ENCODE measurements at regions not wholly inside any gene's neighbourhood (a gene's known extent, or its start where the extent isn't known, plus 50 kb on each side); places are given as distances from the start of the nearest gene placed in this dataset.
A peak's percentile ranks its signal among the peaks of the same experiment; 100 is the strongest.

DNA sequence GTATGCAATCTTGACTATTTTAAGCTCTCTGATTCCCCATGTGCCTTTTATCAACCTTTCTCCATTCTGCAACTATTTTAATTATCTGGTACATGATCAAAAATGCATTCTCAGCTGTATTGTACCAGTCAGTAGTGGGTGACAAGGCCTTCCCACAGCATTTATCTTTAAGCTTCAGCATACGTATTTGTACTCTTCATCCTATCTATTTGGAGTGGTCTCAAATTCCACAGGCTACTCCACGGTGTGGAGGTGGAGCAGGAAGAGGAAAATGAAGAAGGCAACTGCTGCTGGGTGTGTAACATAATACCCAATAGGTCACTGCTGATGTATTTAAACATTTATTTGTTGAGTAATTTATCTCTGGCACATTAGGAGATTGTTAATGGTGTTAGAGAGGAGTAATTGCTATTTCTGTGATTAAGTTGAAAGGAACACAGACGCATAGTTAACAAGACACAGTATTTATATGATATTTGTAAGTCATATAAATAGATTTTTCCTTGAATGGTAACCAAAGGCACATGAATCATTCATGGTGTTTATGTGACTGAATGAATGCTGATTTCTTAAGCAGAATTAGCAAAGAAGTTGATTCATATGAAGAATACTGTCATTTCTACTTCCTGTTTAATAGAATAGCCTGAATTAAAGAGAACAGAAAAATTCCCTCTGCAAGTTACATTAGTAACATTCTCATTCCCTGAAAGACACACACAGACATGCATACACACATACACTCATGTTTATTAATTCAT lies 153.8 kb upstream of the NR3C1 start:
- Histone ChIP-seq H3K4me3 (replicated peaks in 1 of 3; ENCODE audit: low read depth in 2 of 3, low read length in 3 of 3) (no peak overlapping the region), H4K20me1 (ENCODE audit: insufficient read depth, low read length) (no peaks in the 10 kb centered on the region), H3K36me3 (replicated peaks in 1 of 2; ENCODE audit: control insufficient read depth in 1 of 2, insufficient read depth in 2 of 2, low read length in 2 of 2) (no peaks in the 10 kb centered on the region), H3K9me3 (replicated peaks in 1 of 2; ENCODE audit: control insufficient read depth in 1 of 2, insufficient read depth in 1 of 2, low read length in 2 of 2) (no peaks in the 10 kb centered on the region), H3K27me3 (ENCODE audit: control insufficient read depth in 2 of 2, insufficient read depth in 2 of 2, low read length in 2 of 2) (no peaks in the 10 kb centered on the region), H3K27ac (ENCODE audit: low read depth in 1 of 2, low read length in 2 of 2) (peak overlapping the region in 1 of 2 donors; percentile 54), H3K9ac (ENCODE audit: insufficient read depth, low read length, poor library complexity, severe bottlenecking) (no peak overlapping the region), H3K79me2 (ENCODE audit: insufficient read depth, low read length) (no peaks in the 10 kb centered on the region), H2AFZ (ENCODE audit: insufficient read depth, low read depth, low read length, poor library complexity, severe bottlenecking) (no peak overlapping the region), H3K4me1 (ENCODE audit: control insufficient read depth in 1 of 2, insufficient read depth in 2 of 2, low read length in 2 of 2) (peaks cover 29 to 51% of the 10 kb centered on the region in 2 donors), H3K4me2 (replicated peaks; ENCODE audit: extremely low read depth, low read length, poor library complexity, severe bottlenecking) (no peak overlapping the region)
- DNase-seq: peak; percentile 61 to 83 (median 75)
- no peaks in the 10 kb centered on the region for H3K9me3 Mint-ChIP-seq
- intact Hi-C loops (cut with micrococcal nuclease): loop anchor here in 1 of 2 donors (5.0 to 10.0 kb wide), 3 partner anchors 50 to 152 kb away; partner anchors contain the start of gene NR3C1
- WGBS (ENCODE audit: insufficient coverage): no CpG with 5 or more reads among the region's 3 CpGs
- no peaks in the 10 kb centered on the region for H3K27me3 Mint-ChIP-seq (ENCODE audit: low read depth in 3 of 3)
- TF ChIP-seq, protein P1, sequence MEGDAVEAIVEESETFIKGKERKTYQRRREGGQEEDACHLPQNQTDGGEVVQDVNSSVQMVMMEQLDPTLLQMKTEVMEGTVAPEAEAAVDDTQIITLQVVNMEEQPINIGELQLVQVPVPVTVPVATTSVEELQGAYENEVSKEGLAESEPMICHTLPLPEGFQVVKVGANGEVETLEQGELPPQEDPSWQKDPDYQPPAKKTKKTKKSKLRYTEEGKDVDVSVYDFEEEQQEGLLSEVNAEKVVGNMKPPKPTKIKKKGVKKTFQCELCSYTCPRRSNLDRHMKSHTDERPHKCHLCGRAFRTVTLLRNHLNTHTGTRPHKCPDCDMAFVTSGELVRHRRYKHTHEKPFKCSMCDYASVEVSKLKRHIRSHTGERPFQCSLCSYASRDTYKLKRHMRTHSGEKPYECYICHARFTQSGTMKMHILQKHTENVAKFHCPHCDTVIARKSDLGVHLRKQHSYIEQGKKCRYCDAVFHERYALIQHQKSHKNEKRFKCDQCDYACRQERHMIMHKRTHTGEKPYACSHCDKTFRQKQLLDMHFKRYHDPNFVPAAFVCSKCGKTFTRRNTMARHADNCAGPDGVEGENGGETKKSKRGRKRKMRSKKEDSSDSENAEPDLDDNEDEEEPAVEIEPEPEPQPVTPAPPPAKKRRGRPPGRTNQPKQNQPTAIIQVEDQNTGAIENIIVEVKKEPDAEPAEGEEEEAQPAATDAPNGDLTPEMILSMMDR (IDR thresholded peaks at IDR 0.05): no peak
- H3K27ac Mint-ChIP-seq: peak overlapping the region; percentile 71 to 89 (median 87)
- peaks cover 37% of the 10 kb centered on the region for H3K4me1 Mint-ChIP-seq
- peaks cover 0 to 4% of the 10 kb centered on the region in 2 donors for H3K36me3 Mint-ChIP-seq
- no peak overlapping the region for H3K4me3 Mint-ChIP-seq

- Histone ChIP-seq H4K20me1 (ENCODE audit: insufficient read depth, low read length) (no peaks in the 10 kb centered on the region), H3K79me2 (ENCODE audit: insufficient read depth, low read length) (no peaks in the 10 kb centered on the region), H3K36me3 (replicated peaks in 1 of 2; ENCODE audit: control insufficient read depth in 1 of 2, insufficient read depth in 2 of 2, low read length in 2 of 2) (no peaks in the 10 kb centered on the region), H2AFZ (ENCODE audit: insufficient read depth, low read depth, low read length, poor library complexity, severe bottlenecking) (no peak overlapping the region), H3K27me3 (ENCODE audit: control insufficient read depth in 2 of 2, insufficient read depth in 2 of 2, low read length in 2 of 2) (no peaks in the 10 kb centered on the region), H3K4me1 (ENCODE audit: control insufficient read depth in 1 of 2, insufficient read depth in 2 of 2, low read length in 2 of 2) (peaks cover 29 to 51% of the 10 kb centered on the region in 2 donors), H3K27ac (ENCODE audit: low read depth in 1 of 2, low read length in 2 of 2) (peak overlapping the region in 1 of 2 donors; percentile 71), H3K9ac (ENCODE audit: insufficient read depth, low read length, poor library complexity, severe bottlenecking) (no peak overlapping the region), H3K9me3 (replicated peaks in 1 of 2; ENCODE audit: control insufficient read depth in 1 of 2, insufficient read depth in 1 of 2, low read length in 2 of 2) (no peaks in the 10 kb centered on the region), H3K4me3 (replicated peaks in 1 of 3; ENCODE audit: low read depth in 2 of 3, low read length in 3 of 3) (peak overlapping the region in 1 of 3 experiments; percentile 1), H3K4me2 (replicated peaks; ENCODE audit: extremely low read depth, low read length, poor library complexity, severe bottlenecking) (peak overlapping the region; percentile 47)
- no peaks in the 10 kb centered on the region for H3K27me3 Mint-ChIP-seq (ENCODE audit: low read depth in 3 of 3)
- TF ChIP-seq, protein P1 (IDR thresholded peaks at IDR 0.05): no peak
- H3K4me3 Mint-ChIP-seq: peak overlapping the region in 1 of 2 donors; percentile 46
- H3K9me3 Mint-ChIP-seq: no peaks in the 10 kb centered on the region
- peak overlapping the region; percentile 83 to 99 (median 93) for H3K27ac Mint-ChIP-seq
- peak; percentile 52 to 74 (median 70) for DNase-seq
- H3K36me3 Mint-ChIP-seq: peaks cover 0 to 4% of the 10 kb centered on the region in 2 donors
- peaks cover 39% of the 10 kb centered on the region for H3K4me1 Mint-ChIP-seq
- WGBS (ENCODE audit: insufficient coverage): 100% methylated on average over 1 of the region's 4 CpGs
- intact Hi-C loops (cut with micrococcal nuclease): loop anchor here (2.0 to 10.0 kb wide), 4 partner anchors 50 to 150 kb away; partner anchors contain the start of gene NR3C1 (in 1 of the 2)
Measured at GRCh38 chr5:143554918-143555477, 151.5 kb upstream of the NR3C1 start.
